ENCODE measurements at regions not wholly inside any gene's neighbourhood (a gene's known extent, or its start where the extent isn't known, plus 50 kb on each side); places are given as distances from the start of the nearest gene placed in this dataset.

GRCh38 chr5:169429044-169429443 is 128.1 kb upstream of the SLIT3 start (continued):
- TF ChIP-seq RBBP5 (IDR thresholded peaks at IDR 0.05; ENCODE audit: borderline replicate concordance, low read depth, low read length) (no peak), ASH2L (IDR thresholded peaks at IDR 0.05; ENCODE audit: low read length) (no peak), JUN (IDR thresholded peaks at IDR 0.05; ENCODE audit: low read depth, low read length) (no peak)

Measured in H1 (cell line).